ENCODE measurements at regions not wholly inside any gene's neighbourhood (a gene's known extent, or its start where the extent isn't known, plus 50 kb on each side); places are given as distances from the start of the nearest gene placed in this dataset.
A peak's percentile ranks its signal among the peaks of the same experiment; 100 is the strongest.

DNA sequence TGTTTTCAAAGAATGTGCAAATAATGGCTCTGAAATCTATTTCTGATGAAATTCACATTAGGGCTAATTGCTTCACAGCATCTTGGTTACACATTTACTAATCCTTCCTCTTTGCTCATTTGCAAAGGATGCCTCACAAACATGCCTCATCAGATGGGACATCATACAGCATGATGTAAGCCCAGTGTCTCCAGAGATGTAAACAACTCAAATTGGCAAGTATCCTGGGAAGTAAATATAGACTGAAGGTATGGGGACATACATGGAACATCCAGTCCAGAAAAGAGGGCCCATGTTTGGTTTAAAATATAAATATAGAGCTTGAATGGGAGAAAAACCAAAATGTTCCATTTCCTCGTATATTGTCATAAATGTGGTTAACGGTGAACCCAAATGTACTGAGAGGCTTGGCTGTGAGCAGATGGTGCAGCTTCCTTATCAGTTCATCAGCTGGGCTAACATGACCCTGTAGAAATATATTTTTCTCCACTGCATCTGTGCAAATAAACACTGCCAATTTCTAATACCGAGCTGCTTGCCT lies 142.9 kb upstream of the NUDT7 start:
- H3K4me3 ChIP-seq (ENCODE audit: low read depth, low read length), result no peak overlapping the region
- no peaks in the 10 kb centered on the region for H3K36me3 ChIP-seq
- TF ChIP-seq, protein P1, sequence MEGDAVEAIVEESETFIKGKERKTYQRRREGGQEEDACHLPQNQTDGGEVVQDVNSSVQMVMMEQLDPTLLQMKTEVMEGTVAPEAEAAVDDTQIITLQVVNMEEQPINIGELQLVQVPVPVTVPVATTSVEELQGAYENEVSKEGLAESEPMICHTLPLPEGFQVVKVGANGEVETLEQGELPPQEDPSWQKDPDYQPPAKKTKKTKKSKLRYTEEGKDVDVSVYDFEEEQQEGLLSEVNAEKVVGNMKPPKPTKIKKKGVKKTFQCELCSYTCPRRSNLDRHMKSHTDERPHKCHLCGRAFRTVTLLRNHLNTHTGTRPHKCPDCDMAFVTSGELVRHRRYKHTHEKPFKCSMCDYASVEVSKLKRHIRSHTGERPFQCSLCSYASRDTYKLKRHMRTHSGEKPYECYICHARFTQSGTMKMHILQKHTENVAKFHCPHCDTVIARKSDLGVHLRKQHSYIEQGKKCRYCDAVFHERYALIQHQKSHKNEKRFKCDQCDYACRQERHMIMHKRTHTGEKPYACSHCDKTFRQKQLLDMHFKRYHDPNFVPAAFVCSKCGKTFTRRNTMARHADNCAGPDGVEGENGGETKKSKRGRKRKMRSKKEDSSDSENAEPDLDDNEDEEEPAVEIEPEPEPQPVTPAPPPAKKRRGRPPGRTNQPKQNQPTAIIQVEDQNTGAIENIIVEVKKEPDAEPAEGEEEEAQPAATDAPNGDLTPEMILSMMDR (IDR thresholded peaks at IDR 0.05; ENCODE audit: low read depth, low read length), result no peak
- H3K27me3 ChIP-seq (ENCODE audit: insufficient read depth, low read depth, severe bottlenecking), result peaks cover 4% of the 10 kb centered on the region
- no peak for DNase-seq
- H3K9me3 ChIP-seq (ENCODE audit: severe bottlenecking), result no peaks in the 10 kb centered on the region
- no peak overlapping the region for H3K27ac ChIP-seq

DNA sequence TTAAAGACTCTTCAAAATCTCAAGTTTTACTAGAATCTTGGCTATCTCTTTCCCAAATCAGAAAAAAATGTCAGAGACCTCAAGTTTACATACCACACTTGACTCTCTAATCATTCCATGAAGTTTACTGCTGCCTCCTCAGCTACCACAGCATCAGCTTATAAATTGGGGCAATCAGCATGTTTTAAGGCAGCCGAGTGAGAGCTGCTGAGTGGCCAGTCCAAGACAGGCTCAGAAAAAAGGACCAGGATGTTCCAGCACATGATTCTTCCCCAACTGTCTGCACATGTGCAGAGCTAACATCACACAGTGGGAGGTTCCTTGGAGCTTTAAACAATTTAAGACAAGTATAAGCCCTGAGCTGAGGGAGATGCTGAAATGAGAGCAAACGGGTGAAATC lies 140.6 kb upstream of the NUDT7 start:
- Histone ChIP-seq H3K36me3 (no peaks in the 10 kb centered on the region), H3K9me3 (ENCODE audit: severe bottlenecking) (no peaks in the 10 kb centered on the region), H3K27ac (no peak overlapping the region), H3K4me3 (ENCODE audit: low read depth, low read length) (no peak overlapping the region), H3K27me3 (ENCODE audit: insufficient read depth, low read depth, severe bottlenecking) (peaks cover 4% of the 10 kb centered on the region)
- no peak for DNase-seq
- TF ChIP-seq, protein P1 (IDR thresholded peaks at IDR 0.05; ENCODE audit: low read depth, low read length), result no peak

DNA sequence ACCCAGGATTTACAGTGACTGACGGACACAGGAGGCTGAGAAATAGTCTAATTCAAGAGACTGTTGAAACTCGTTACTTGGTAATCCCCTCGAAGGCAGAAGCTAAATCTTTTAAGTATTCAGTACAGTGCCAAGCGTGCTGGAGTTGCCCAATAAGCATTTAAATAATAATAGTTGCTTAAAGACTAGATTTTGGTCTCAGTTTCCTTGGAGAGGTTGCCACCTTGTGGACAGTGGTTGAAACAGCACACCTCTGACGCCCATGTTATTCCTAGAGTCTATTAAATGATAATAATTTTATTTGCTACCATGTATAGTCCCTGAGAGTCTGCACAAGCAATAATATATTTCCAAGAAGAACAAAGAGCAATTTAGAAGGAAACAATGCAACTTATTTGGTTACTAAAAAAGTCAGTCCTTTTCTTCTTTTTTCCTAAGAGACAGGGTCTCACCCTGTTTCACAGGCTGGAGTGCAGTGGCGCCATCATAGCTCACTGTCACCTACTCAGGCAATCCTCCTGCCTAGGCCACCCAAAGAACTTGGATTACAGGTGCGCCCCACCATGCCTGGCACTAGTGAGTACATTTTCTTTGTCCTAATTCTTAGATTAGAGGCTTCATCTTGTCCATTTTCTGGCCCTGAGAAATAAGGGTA lies 138.0 kb upstream of the NUDT7 start:
- Histone ChIP-seq H3K27ac (no peak overlapping the region), H3K4me3 (ENCODE audit: low read depth, low read length) (no peak overlapping the region), H3K27me3 (ENCODE audit: insufficient read depth, low read depth, severe bottlenecking) (peaks cover 4% of the 10 kb centered on the region), H3K9me3 (ENCODE audit: severe bottlenecking) (no peaks in the 10 kb centered on the region), H3K36me3 (no peaks in the 10 kb centered on the region)
- peak; percentile 45 for DNase-seq
- TF ChIP-seq, protein P1 (IDR thresholded peaks at IDR 0.05; ENCODE audit: low read depth, low read length), result peak; percentile 61

DNA sequence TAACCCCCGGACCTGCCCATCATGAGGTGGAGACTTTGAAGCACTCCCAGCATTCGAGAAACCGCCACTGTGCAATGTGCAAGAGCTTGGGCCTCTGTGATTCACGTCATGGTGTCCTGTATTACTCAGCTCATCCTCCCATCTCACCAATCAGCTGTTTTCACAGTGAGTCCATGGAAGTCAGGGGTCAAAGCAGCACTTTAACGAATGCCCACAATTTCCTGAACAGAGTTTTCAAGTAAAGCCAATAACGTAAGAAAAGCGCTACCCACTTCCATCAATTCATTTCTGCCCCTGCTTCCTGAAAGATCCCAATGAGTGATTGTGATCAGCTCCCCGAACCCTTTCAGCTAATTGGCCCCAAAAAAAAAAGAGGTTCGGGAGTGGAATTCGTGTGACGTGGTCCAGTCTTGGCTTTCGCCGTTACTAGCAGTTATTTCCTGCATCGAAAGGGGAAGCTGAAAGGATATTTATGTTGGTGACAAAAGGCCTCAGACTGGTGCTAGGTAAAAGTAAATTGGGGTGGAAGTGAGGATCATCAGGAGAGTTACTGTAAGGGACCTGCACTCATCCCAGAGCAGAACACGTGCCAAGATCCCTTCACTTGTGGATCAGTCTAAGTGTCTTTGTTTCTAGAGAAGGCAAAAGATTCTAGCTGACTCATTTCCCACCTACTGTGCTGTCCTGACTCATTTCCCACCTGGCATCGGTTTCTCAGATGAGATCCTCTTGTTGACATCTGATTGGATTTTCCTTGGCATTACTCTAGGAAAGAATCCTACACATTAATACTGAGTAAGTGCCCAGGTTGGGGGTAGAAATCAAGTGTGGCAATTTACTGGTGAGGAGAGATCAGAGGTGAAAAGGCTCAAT lies 136.7 kb upstream of the NUDT7 start:
- H3K36me3 ChIP-seq, result no peaks in the 10 kb centered on the region
- TF ChIP-seq, protein P1 (IDR thresholded peaks at IDR 0.05; ENCODE audit: low read depth, low read length), result no peak
- no peak for DNase-seq

DNA sequence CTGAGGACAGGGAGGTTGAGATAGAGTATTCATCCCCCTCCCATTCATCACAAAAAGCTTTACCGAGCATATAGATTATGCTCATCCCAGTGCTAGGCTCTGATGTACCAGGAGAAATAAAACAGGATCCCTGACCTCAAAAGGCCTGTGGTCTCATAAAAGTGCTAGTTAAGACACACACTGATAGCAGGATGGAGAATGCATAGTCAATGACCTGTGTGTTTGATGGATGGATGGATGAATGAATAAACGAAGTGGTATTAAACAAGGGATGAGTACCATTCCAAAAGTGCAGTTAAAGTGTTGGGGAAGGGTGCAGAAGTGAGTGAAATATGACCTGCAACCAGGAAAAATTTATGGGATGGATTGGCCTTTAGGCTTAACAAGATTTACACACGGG lies 133.9 kb upstream of the NUDT7 start:
- TF ChIP-seq, protein P1 (IDR thresholded peaks at IDR 0.05; ENCODE audit: low read depth, low read length), result no peak
- H3K4me3 ChIP-seq (ENCODE audit: low read depth, low read length), result no peak overlapping the region
- no peak for DNase-seq
- no peaks in the 10 kb centered on the region for H3K27me3 ChIP-seq (ENCODE audit: insufficient read depth, low read depth, severe bottlenecking)
- no peaks in the 10 kb centered on the region for H3K36me3 ChIP-seq
- H3K9me3 ChIP-seq (ENCODE audit: severe bottlenecking), result no peaks in the 10 kb centered on the region
- no peak overlapping the region for H3K27ac ChIP-seq

More for the DNA sequence above, 136.7 kb upstream of the NUDT7 start:
- Histone ChIP-seq H3K4me3 (ENCODE audit: low read depth, low read length) (no peak overlapping the region), H3K9me3 (ENCODE audit: severe bottlenecking) (no peaks in the 10 kb centered on the region), H3K27ac (no peak overlapping the region), H3K27me3 (ENCODE audit: insufficient read depth, low read depth, severe bottlenecking) (peaks cover 4% of the 10 kb centered on the region)

Data from WERI-Rb-1 (cell line).